GM19372 (cell line): ENCODE measurements at regions not wholly inside any gene's neighbourhood (a gene's known extent, or its start where the extent isn't known, plus 50 kb on each side); places are given as distances from the start of the nearest gene placed in this dataset.

Experiments
- ATAC-seq: cut with Tn5 transposase; IDR thresholded peaks from one replicate; pipeline ENCODE4 v1.9.1; 2021; ENCODE audit warnings: mild to moderate bottlenecking, low read depth, moderate library complexity; ENCODE audit not compliant: unreplicated experiment

- ATAC-seq = no peak
Observed at GRCh38 chr10:25661632-25662031, 272.4 kb upstream of the MYO3A start.

- ATAC-seq = no peak
Observed at GRCh38 chr10:25666276-25666675, 267.8 kb upstream of the MYO3A start.

GRCh38 chr10:25675204-25675603 is 258.8 kb upstream of the MYO3A start:
- no peak for ATAC-seq

- ATAC-seq = no peak
Observed at GRCh38 chr10:25675615-25676014, 258.4 kb upstream of the MYO3A start.

GRCh38 chr10:25678220-25678619 is 255.8 kb upstream of the MYO3A start:
- ATAC-seq = no peak

GRCh38 chr10:25678666-25679065 is 255.4 kb upstream of the MYO3A start:
- no peak for ATAC-seq

GRCh38 chr10:25682203-25682851 is 251.7 kb upstream of the MYO3A start:
- ATAC-seq = no peak

- no peak for ATAC-seq
Observed at GRCh38 chr10:25683344-25683743, 250.7 kb upstream of the MYO3A start.

- ATAC-seq = no peak
Observed at GRCh38 chr10:25687521-25687920, 246.5 kb upstream of the MYO3A start.

GRCh38 chr10:25689346-25690100 is 244.5 kb upstream of the MYO3A start:
- no peak for ATAC-seq

GRCh38 chr10:25692761-25693160 is 241.3 kb upstream of the MYO3A start:
- ATAC-seq = no peak

GRCh38 chr10:25694206-25694933 is 239.7 kb upstream of the MYO3A start:
- no peak for ATAC-seq

- no peak for ATAC-seq
Observed at GRCh38 chr10:25694971-25695370, 239.1 kb upstream of the MYO3A start.

- ATAC-seq = no peak
Observed at GRCh38 chr10:25695586-25695985, 238.4 kb upstream of the MYO3A start.

GRCh38 chr10:25696013-25696708 is 237.9 kb upstream of the MYO3A start:
- no peak for ATAC-seq

GRCh38 chr10:25697412-25697811 is 236.6 kb upstream of the MYO3A start:
- ATAC-seq = no peak

GRCh38 chr10:25698638-25699037 is 235.4 kb upstream of the MYO3A start:
- ATAC-seq = no peak

GRCh38 chr10:25699631-25700030 is 234.4 kb upstream of the MYO3A start:
- ATAC-seq = no peak

- ATAC-seq = no peak
Observed at GRCh38 chr10:25701652-25702051, 232.4 kb upstream of the MYO3A start.

GRCh38 chr10:25704622-25705021 is 229.4 kb upstream of the MYO3A start:
- no peak for ATAC-seq

GRCh38 chr10:25707572-25707971 is 226.5 kb upstream of the MYO3A start:
- ATAC-seq = no peak
